Effector memory CD8-positive, alpha-beta T cell (primary cell): ENCODE measurements at regions not wholly inside any gene's neighbourhood (a gene's known extent, or its start where the extent isn't known, plus 50 kb on each side); places are given as distances from the start of the nearest gene placed in this dataset.

Experiments
- ATAC-seq: fragments of 150-1000 bp; cut with Tn5 transposase; replicated peaks from 2 replicates; pipeline ENCODE4 v1.10.0; 2021; ENCODE audit warnings: mild to moderate bottlenecking, moderate library complexity
- DNase-seq, 3 experiments: peaks; one replicate each; pipeline ENCODE4 v3.0.0; 2021
- H3K27ac Mint-ChIP-seq, 2 donors: one replicate each; pipeline ENCODE4 v1.8.0; 2022; ENCODE audit warnings: mild to moderate bottlenecking in 2 of 2, mixed read lengths in 2 of 2, moderate library complexity in 2 of 2
- H3K27me3 Mint-ChIP-seq, 2 donors: one replicate each; pipeline ENCODE4 v1.8.0; 2022; ENCODE audit warnings: mixed read lengths in 2 of 2
- H3K36me3 Mint-ChIP-seq: one replicate; pipeline ENCODE4 v1.8.0; 2022; ENCODE audit warnings: mild to moderate bottlenecking, moderate library complexity, mixed read lengths; ENCODE audit not compliant: insufficient read depth
- H3K4me1 Mint-ChIP-seq, 2 donors: one replicate each; pipeline ENCODE4 v1.8.0; 2022; ENCODE audit warnings: low read depth in 2 of 2, mixed read lengths in 2 of 2
- H3K4me3 Mint-ChIP-seq, 2 donors: one replicate each; pipeline ENCODE4 v1.8.0; 2022; ENCODE audit warnings: mild to moderate bottlenecking in 2 of 2, mixed read lengths in 2 of 2, moderate library complexity in 2 of 2
- H3K9me3 Mint-ChIP-seq, 2 donors: one replicate each; pipeline ENCODE4 v1.8.0; 2022; ENCODE audit warnings: mixed read lengths in 2 of 2

DNA sequence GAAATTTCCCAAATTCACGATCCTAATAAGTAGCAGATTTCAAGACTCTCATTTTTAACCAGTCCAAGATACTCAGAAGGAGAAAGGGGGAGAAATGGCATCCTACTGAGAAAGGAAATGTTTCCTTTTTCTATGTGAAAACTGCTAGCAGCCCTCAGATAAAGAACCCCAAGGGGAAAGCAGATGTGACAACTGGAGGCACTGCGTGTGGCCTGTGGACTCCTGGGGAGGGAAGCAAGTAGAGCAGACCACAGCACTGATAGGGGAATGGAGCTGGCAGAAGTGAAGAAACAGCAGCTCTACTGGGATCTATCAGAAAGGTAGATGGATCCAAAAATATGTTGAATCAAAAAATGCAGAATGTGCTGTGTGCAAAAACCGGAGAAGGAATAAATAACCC is 239.7 kb upstream of the API5 start:
- no peak overlapping the region for H3K4me3 Mint-ChIP-seq
- H3K27me3 Mint-ChIP-seq, result no peaks in the 10 kb centered on the region
- no peak overlapping the region for H3K27ac Mint-ChIP-seq
- DNase-seq (no peak), ATAC-seq (no peak)
- H3K4me1 Mint-ChIP-seq, result no peaks in the 10 kb centered on the region
- H3K36me3 Mint-ChIP-seq, result no peaks in the 10 kb centered on the region
- peaks cover 9 to 18% of the 10 kb centered on the region in 2 donors for H3K9me3 Mint-ChIP-seq

- DNase-seq (no peak), ATAC-seq (no peak)
- Mint-ChIP-seq H3K27me3 (no peaks in the 10 kb centered on the region), H3K4me3 (no peak overlapping the region), H3K36me3 (no peaks in the 10 kb centered on the region), H3K27ac (no peak overlapping the region), H3K9me3 (peaks cover 3 to 14% of the 10 kb centered on the region in 2 donors), H3K4me1 (no peaks in the 10 kb centered on the region)
These were observed 238.9 kb upstream of the API5 start for GRCh38 chr11:43072911-43073310.

- ATAC-seq (no peak), DNase-seq (no peak)
- Mint-ChIP-seq H3K27ac (no peak overlapping the region), H3K4me1 (no peaks in the 10 kb centered on the region), H3K36me3 (no peaks in the 10 kb centered on the region), H3K4me3 (no peak overlapping the region), H3K9me3 (peaks cover 3 to 14% of the 10 kb centered on the region in 2 donors), H3K27me3 (no peaks in the 10 kb centered on the region)
These were observed 237.0 kb upstream of the API5 start for GRCh38 chr11:43074810-43075209.

- ATAC-seq, result no peak
- H3K27me3 Mint-ChIP-seq, result no peaks in the 10 kb centered on the region
- no peak for DNase-seq
- no peak overlapping the region for H3K27ac Mint-ChIP-seq
- peaks cover 0 to 3% of the 10 kb centered on the region in 2 donors for H3K9me3 Mint-ChIP-seq
- no peak overlapping the region for H3K4me3 Mint-ChIP-seq
- no peaks in the 10 kb centered on the region for H3K36me3 Mint-ChIP-seq
- H3K4me1 Mint-ChIP-seq, result no peaks in the 10 kb centered on the region
These were observed 210.7 kb upstream of the API5 start for GRCh38 chr11:43101113-43101512.

DNA sequence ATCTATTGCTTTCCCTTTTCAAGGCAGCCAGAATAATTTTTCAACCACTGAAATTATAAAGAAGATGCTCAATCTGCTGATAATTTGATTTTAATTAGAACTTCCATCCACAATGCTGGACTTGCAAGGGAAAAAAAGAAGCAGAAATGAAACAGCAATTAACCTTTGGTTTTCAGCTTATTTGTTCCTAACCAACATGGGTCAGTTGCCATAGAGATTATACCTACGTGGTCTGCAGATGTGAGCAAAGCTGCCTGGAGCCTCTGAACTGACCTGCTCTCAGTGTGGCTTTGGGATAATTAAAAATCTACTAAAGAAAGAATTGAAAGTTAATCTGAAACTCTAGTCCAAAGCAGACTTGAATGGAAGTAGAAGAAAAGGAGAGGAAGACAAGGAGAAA is 195.7 kb upstream of the API5 start:
- no peaks in the 10 kb centered on the region for H3K4me1 Mint-ChIP-seq

GRCh38 chr11:43119275-43119970 is 192.4 kb upstream of the API5 start:
- no peak overlapping the region for H3K4me3 Mint-ChIP-seq
- no peaks in the 10 kb centered on the region for H3K36me3 Mint-ChIP-seq
- H3K27me3 Mint-ChIP-seq, result no peaks in the 10 kb centered on the region
- H3K27ac Mint-ChIP-seq, result no peak overlapping the region
- H3K4me1 Mint-ChIP-seq, result no peaks in the 10 kb centered on the region
- H3K9me3 Mint-ChIP-seq, result peaks cover 0 to 6% of the 10 kb centered on the region in 2 donors
- DNase-seq, result no peak
- no peak for ATAC-seq

More for the DNA sequence above, 195.7 kb upstream of the API5 start:
- Mint-ChIP-seq H3K4me3 (no peak overlapping the region), H3K36me3 (no peaks in the 10 kb centered on the region), H3K27ac (no peak overlapping the region), H3K27me3 (no peaks in the 10 kb centered on the region), H3K9me3 (peaks cover 0 to 4% of the 10 kb centered on the region in 2 donors)
- ATAC-seq (no peak), DNase-seq (no peak)

- H3K9me3 Mint-ChIP-seq, result peaks cover 0 to 8% of the 10 kb centered on the region in 2 donors
- no peak for DNase-seq
- H3K27me3 Mint-ChIP-seq, result no peaks in the 10 kb centered on the region
- no peak overlapping the region for H3K4me3 Mint-ChIP-seq
- no peak overlapping the region for H3K27ac Mint-ChIP-seq
- no peaks in the 10 kb centered on the region for H3K4me1 Mint-ChIP-seq
- H3K36me3 Mint-ChIP-seq, result no peaks in the 10 kb centered on the region
- ATAC-seq, result no peak
These were observed 189.2 kb upstream of the API5 start for GRCh38 chr11:43122546-43122945.

GRCh38 chr11:43123443-43123842 is 188.4 kb upstream of the API5 start:
- Mint-ChIP-seq H3K4me1 (no peaks in the 10 kb centered on the region), H3K27ac (no peak overlapping the region), H3K27me3 (no peaks in the 10 kb centered on the region), H3K4me3 (no peak overlapping the region), H3K36me3 (no peaks in the 10 kb centered on the region), H3K9me3 (peaks cover 0 to 5% of the 10 kb centered on the region in 2 donors)
- DNase-seq, result no peak
- ATAC-seq, result no peak

DNA sequence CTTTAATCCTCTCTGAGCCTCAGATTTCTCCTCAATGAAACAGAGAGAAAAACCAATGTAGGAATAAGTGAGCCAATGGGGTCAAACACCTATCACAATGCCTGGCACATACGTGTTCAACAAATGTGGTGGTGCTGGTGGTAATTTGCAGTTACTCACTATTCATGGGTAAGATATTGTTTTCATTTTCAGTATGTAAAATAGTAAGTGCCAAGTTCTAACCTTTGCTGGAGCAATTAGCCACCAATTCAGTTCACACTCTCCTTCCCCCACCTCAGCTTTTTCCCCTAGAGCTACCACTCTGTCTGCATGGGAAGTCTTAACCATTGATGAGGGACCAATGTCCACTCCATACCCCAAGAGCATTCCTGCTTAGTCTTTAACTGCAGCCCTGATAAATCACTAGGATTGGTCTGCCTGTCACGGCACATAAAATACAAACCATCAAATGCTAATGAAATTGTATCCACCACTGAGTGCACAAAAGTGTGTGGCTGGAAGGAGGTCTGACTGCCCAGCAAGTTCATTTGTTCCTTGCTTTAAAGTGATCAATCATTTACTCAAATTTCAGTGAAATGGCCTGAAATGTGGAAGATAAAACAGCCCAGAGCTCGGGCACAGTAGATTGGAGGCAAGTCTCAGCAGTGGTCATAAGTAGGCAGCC is 187.4 kb upstream of the API5 start:
- Mint-ChIP-seq H3K27ac (no peak overlapping the region), H3K9me3 (peaks cover 3 to 5% of the 10 kb centered on the region in 2 donors), H3K4me3 (no peak overlapping the region), H3K4me1 (no peaks in the 10 kb centered on the region), H3K27me3 (no peaks in the 10 kb centered on the region), H3K36me3 (no peaks in the 10 kb centered on the region)
- ATAC-seq, result no peak
- no peak for DNase-seq

DNA sequence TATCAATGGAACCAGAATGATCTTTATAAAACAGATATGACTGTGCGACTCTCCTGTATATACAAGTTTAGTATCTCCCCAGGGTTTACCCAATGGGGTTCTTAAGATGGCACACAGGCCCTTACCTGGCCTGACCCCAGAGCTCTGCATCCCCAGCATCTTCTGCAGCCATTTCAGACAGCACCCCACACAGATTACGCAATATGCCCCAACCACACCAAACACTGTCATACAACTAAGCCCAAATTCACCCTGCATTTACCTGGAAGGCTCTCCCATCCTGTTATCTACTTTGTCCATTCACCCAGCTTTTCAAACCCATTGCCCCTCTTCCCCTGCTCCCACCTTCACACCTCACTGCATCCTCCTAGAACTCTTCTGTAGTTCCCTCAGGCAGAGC is 182.5 kb upstream of the API5 start:
- no peaks in the 10 kb centered on the region for H3K36me3 Mint-ChIP-seq
- no peaks in the 10 kb centered on the region for H3K4me1 Mint-ChIP-seq
- ATAC-seq (no peak), DNase-seq (no peak)
- H3K9me3 Mint-ChIP-seq, result peaks cover 2 to 8% of the 10 kb centered on the region in 2 donors
- H3K27me3 Mint-ChIP-seq, result no peaks in the 10 kb centered on the region
- H3K4me3 Mint-ChIP-seq, result no peak overlapping the region
- H3K27ac Mint-ChIP-seq, result no peak overlapping the region

- no peak for ATAC-seq
- H3K27me3 Mint-ChIP-seq, result no peaks in the 10 kb centered on the region
These were observed 181.2 kb upstream of the API5 start for GRCh38 chr11:43130616-43131015.

GRCh38 chr11:43135966-43136534 is 175.7 kb upstream of the API5 start:
- Mint-ChIP-seq H3K4me3 (no peak overlapping the region), H3K27ac (no peak overlapping the region), H3K27me3 (no peaks in the 10 kb centered on the region), H3K9me3 (peaks cover 3 to 7% of the 10 kb centered on the region in 2 donors), H3K4me1 (no peaks in the 10 kb centered on the region), H3K36me3 (no peaks in the 10 kb centered on the region)
- DNase-seq (no peak), ATAC-seq (no peak)

More at GRCh38 chr11:43130616-43131015, 181.2 kb upstream of the API5 start:
- DNase-seq, result no peak
- no peaks in the 10 kb centered on the region for H3K36me3 Mint-ChIP-seq
- H3K4me3 Mint-ChIP-seq, result no peak overlapping the region
- no peak overlapping the region for H3K27ac Mint-ChIP-seq
- H3K4me1 Mint-ChIP-seq, result no peaks in the 10 kb centered on the region
- H3K9me3 Mint-ChIP-seq, result peaks cover 2 to 8% of the 10 kb centered on the region in 2 donors

DNA sequence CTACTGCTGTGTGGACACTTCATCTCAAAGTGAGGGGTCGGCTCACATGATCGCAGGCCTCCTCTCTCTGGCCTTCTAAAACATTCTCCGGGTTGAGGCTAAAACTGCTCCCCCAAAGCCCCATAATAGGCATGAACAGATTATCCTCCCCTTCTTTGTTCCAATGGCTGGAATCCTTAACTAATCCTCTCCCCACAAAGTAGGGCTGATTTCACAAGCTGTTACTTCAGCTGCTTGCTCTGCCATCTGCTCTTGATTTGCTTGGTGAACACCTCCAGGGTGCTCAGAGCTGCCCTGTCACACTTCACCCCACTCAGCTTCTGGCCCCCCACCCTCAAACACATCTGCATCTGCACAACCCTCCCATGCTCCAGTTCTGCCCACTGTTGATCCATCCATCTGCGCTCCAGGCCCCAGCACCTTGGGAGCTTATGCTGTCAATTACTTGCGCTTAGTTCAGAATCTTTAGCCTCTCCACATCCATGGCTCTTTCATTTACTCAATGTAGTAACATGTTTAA is 173.1 kb upstream of the API5 start:
- Mint-ChIP-seq H3K9me3 (peaks cover 4 to 7% of the 10 kb centered on the region in 2 donors), H3K4me1 (no peaks in the 10 kb centered on the region), H3K36me3 (no peaks in the 10 kb centered on the region), H3K4me3 (no peak overlapping the region), H3K27me3 (no peaks in the 10 kb centered on the region), H3K27ac (no peak overlapping the region)
- no peak for ATAC-seq
- DNase-seq, result no peak

GRCh38 chr11:43145653-43146052 is 166.1 kb upstream of the API5 start:
- Mint-ChIP-seq H3K27ac (no peak overlapping the region), H3K36me3 (peaks cover 3% of the 10 kb centered on the region), H3K27me3 (no peaks in the 10 kb centered on the region), H3K4me1 (no peaks in the 10 kb centered on the region), H3K9me3 (peaks cover 0 to 8% of the 10 kb centered on the region in 2 donors), H3K4me3 (no peak overlapping the region)
- no peak for ATAC-seq
- no peak for DNase-seq
